SW480 (cell line): ENCODE measurements at regions not wholly inside any gene's neighbourhood (a gene's known extent, or its start where the extent isn't known, plus 50 kb on each side); places are given as distances from the start of the nearest gene placed in this dataset.

Experiments
- DNase-seq: peaks from one replicate; pipeline ENCODE4 v3.0.0-alpha.2; 2016; ENCODE audit warnings: low spot score

GRCh38 chr22:44387486-44387885, 74.7 kb upstream of the SHISAL1 start:
- no peak for DNase-seq

- no peak for DNase-seq
These were observed 73.8 kb upstream of the SHISAL1 start for GRCh38 chr22:44386386-44387035.

- no peak for DNase-seq
These were observed 73.0 kb upstream of the SHISAL1 start for GRCh38 chr22:44385781-44386180.

GRCh38 chr22:44385296-44385610, 72.5 kb upstream of the SHISAL1 start:
- DNase-seq = no peak

- no peak for DNase-seq
These were observed 72.0 kb upstream of the SHISAL1 start for GRCh38 chr22:44384563-44385295.

- DNase-seq = no peak
These were observed 71.2 kb upstream of the SHISAL1 start for GRCh38 chr22:44383652-44384562.

GRCh38 chr22:44383064-44383575, 70.4 kb upstream of the SHISAL1 start:
- no peak for DNase-seq

- no peak for DNase-seq
These were observed 69.6 kb upstream of the SHISAL1 start for GRCh38 chr22:44382116-44383038.

- DNase-seq = no peak
These were observed 69.0 kb upstream of the SHISAL1 start for GRCh38 chr22:44381761-44382115.

GRCh38 chr22:44380756-44381486, 68.2 kb upstream of the SHISAL1 start:
- no peak for DNase-seq

- DNase-seq = no peak
These were observed 67.3 kb upstream of the SHISAL1 start for GRCh38 chr22:44379817-44380755.

- DNase-seq = no peak
These were observed 65.6 kb upstream of the SHISAL1 start for GRCh38 chr22:44378380-44378779.

- no peak for DNase-seq
These were observed 62.7 kb upstream of the SHISAL1 start for GRCh38 chr22:44375451-44375850.

GRCh38 chr22:44373234-44373633, 60.5 kb upstream of the SHISAL1 start:
- no peak for DNase-seq

GRCh38 chr22:44372611-44373010, 59.9 kb upstream of the SHISAL1 start:
- no peak for DNase-seq

GRCh38 chr22:44371741-44372525, 59.2 kb upstream of the SHISAL1 start:
- no peak for DNase-seq

GRCh38 chr22:44369916-44370801, 57.4 kb upstream of the SHISAL1 start:
- DNase-seq = no peak

GRCh38 chr22:44369293-44369661, 56.5 kb upstream of the SHISAL1 start:
- DNase-seq = no peak
